ENCODE measurements at regions not wholly inside any gene's neighbourhood (a gene's known extent, or its start where the extent isn't known, plus 50 kb on each side); places are given as distances from the start of the nearest gene placed in this dataset.

GRCh38 chr4:111464251-111465045, 680.8 kb upstream of the FAM241A start:
- DNase-seq (ENCODE audit: extremely low read depth, low read depth, low spot score): no peak

DNA sequence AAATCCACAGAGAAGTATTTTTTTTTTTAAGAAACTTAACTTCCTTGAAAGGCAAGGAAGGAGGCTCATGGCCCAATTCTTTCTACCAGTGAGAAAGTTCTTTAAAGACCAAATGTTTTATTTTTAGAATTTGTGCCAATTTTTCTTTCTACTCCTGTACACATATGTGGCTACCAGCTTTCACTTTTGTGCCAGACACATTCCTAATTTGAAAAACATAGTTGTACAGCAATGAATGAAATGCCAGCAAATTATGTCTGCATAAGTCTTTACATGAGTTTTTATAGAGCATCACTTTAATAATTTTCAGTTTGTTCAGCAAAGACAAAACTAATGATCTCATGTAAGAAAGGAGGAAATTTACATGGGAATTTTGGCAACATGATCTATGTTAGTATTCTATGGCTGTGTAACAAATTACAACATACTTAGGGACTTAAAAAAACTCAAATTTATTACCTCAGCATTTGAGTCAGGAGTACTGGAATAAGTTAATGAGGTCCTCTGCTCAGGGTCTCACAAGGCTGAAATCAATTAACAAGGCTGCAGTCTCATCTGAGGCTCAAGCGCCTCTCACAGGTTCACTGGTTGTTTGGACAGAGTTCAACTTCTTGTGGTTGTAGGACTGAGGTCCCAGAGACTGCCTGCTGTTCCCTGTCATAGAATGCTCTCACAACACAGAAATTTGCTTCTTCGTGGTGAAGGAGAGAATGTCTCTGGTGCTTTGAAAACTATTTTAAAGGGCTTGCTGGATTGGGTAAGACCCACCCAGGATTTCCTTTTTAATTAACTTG, 678.2 kb upstream of the FAM241A start:
- DNase-seq (ENCODE audit: extremely low read depth, low read depth, low spot score): no peak

DNA sequence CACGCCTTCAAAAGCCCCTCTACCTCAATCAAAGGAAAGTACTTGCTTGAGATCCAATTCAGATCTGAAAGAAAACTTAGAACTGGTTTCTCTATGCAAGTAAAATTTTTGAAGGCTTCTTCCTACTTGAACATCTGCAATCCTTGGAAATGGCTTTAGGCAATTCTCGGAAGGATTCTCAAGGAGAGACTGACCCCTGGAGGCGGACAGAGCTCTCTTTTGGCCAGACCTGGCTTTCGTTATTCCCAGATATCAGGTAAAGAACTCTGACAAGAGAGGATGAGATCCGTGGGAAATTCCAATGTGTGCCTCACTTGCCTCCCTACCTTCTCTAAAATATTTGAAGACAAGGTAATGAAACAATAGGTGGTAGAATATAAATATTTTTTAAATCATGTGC, 670.3 kb upstream of the FAM241A start:
- DNase-seq (ENCODE audit: extremely low read depth, low read depth, low spot score): no peak

GRCh38 chr4:111475666-111476065, 669.6 kb upstream of the FAM241A start:
- DNase-seq (ENCODE audit: extremely low read depth, low read depth, low spot score): no peak

DNA sequence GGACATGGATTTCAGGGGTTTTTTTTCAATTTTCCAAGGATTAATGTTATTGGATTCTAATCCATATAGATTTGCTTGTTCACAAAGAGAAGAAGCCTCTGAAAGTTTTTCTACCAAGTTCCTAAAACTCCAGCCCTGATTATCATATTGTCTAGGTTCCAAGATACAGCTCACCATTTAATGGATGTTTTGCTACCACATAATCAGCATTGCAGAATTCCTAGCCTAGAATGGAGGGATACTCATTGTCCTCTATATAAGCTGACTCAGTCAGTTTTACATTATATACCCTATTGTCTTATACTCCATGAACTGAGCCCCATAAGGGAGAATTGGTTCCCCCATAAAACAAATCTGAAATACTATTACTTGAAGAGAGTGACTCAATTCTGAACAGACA, 664.7 kb upstream of the FAM241A start:
- no peak for DNase-seq (ENCODE audit: extremely low read depth, low read depth, low spot score)

- DNase-seq (ENCODE audit: extremely low read depth, low read depth, low spot score): no peak
Observed at GRCh38 chr4:111483375-111484169, 661.7 kb upstream of the FAM241A start.

GRCh38 chr4:111492496-111492895, 652.8 kb upstream of the FAM241A start:
- DNase-seq (ENCODE audit: extremely low read depth, low read depth, low spot score): no peak

GRCh38 chr4:111494471-111494870, 650.8 kb upstream of the FAM241A start:
- DNase-seq (ENCODE audit: extremely low read depth, low read depth, low spot score): no peak

GRCh38 chr4:111494971-111495370, 650.3 kb upstream of the FAM241A start:
- DNase-seq (ENCODE audit: extremely low read depth, low read depth, low spot score): no peak

- no peak for DNase-seq (ENCODE audit: extremely low read depth, low read depth, low spot score)
Observed at GRCh38 chr4:111499291-111499690, 646.0 kb upstream of the FAM241A start.

DNA sequence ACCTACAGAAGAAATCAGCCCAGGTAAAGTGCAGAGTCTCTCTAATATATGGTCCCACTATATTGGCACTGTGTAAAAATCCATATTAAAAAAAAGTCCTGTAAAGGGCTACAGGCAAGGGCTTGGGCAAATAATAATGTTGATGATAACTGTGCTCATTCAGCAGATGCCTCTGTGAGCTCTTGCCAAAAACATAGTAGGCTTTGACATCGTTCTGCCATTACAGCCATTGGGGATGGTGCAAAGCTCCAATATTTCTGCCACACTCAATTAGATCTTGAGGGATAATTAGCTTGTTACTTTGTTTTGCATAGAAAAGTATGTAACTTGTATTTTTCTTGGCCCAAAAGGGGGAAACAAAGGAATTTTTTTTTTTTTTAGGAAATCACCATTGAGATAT, 645.5 kb upstream of the FAM241A start:
- no peak for DNase-seq (ENCODE audit: extremely low read depth, low read depth, low spot score)

GRCh38 chr4:111500858-111501257, 644.4 kb upstream of the FAM241A start:
- DNase-seq (ENCODE audit: extremely low read depth, low read depth, low spot score): no peak

DNA sequence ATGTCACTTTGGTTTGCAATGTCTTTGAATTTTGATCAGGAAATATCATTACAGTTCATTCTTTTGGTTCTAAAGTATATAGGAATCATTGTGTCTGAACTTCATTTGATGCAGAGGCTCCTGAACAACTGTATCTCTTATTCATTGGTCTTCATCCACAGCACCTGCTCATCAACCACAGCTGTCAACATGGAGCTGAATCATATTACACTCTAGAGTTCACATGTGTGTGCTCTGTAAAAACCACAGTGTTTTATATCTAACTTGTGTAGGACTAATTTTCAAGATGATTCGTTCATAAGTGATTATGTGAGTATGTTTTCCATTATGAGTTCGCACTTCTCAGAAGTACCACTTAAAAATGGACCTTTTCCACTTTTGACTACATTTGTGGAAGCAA, 643.3 kb upstream of the FAM241A start:
- DNase-seq (ENCODE audit: extremely low read depth, low read depth, low spot score): no peak

- DNase-seq (ENCODE audit: extremely low read depth, low read depth, low spot score): no peak
Observed at GRCh38 chr4:111502626-111503025, 642.6 kb upstream of the FAM241A start.

DNA sequence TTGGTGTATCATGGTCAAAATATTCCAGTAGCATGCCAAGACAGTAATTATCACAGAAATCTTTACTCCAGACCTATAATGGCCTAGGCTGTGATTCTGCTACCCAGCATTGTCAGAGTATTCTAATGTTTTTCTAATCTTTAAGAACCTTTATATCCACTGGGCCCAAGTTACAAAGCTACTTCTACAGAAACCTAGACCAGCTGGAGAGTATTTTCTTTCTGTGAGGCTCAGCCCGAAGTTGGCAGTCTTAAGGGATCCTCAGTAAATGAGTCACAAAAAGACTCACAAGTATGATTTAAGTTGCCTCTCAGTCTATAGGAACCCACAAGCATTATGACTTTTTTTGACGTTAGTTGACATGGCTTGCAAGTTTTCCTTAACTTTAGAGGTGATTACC, 638.5 kb upstream of the FAM241A start:
- DNase-seq (ENCODE audit: extremely low read depth, low read depth, low spot score): no peak

DNA sequence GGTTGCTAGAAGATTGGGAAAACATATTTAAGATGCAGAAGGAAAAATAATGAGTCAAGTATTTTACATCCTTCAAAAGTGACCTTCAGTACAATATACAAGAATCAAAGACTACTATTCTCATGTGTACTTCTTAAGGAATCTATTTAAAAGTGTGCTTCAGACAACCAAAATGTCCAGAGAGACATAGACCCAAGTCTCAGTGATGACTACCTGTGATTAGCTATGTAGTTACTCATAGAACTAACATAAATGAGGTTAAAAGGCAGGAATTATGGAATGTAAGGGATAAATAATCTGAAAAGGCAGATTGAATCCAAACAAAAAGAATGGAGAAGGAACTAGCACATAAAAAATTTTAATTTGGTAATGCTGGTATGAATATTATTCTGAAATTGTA, 634.7 kb upstream of the FAM241A start:
- no peak for DNase-seq (ENCODE audit: extremely low read depth, low read depth, low spot score)

GRCh38 chr4:111512081-111512783, 633.0 kb upstream of the FAM241A start:
- peak; percentile 63 for DNase-seq (ENCODE audit: extremely low read depth, low read depth, low spot score)

GRCh38 chr4:111519683-111520082, 625.6 kb upstream of the FAM241A start:
- DNase-seq (ENCODE audit: extremely low read depth, low read depth, low spot score): no peak

DNA sequence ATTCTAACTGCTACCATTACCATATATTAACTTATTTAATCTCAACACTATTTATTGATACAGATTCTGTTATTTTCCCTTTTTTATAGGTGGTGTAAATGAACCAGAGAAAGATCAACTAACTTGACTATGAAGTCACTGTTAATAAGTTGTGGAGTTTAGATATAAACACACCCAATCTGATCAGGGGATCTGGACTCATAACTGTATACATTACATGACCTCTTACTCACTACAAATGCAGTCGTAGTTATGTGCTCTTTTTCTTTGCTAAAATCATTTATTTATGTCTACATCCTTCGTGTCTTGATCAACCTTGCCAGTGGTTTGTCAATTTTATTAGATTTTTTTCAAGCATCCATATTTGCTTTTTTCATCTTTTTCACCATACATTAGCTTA, 614.8 kb upstream of the FAM241A start:
- no peak for DNase-seq (ENCODE audit: extremely low read depth, low read depth, low spot score)

GRCh38 chr4:111535792-111536191, 609.5 kb upstream of the FAM241A start:
- peak; percentile 33 for DNase-seq (ENCODE audit: extremely low read depth, low read depth, low spot score)

- no peak for DNase-seq (ENCODE audit: extremely low read depth, low read depth, low spot score)
Observed at GRCh38 chr4:111537165-111537564, 608.1 kb upstream of the FAM241A start.

Measured in glomerular endothelial cell (primary cell).